OCI-LY7 (cell line): ENCODE measurements at regions not wholly inside any gene's neighbourhood (a gene's known extent, or its start where the extent isn't known, plus 50 kb on each side); places are given as distances from the start of the nearest gene placed in this dataset.

Source experiments
- BruUV-seq: library from RNA; stranded (reverse); fragments of 400-500 nt; replicated peaks from 2 replicates; lab custom pipeline; 2021; lab: Mats Ljungman, UMichigan
- CTCF ChIA-PET: fragments of 300-600 bp; sonication (Branson Sonifier 250); formaldehyde crosslinking; loops from one replicate; lab custom pipeline; 2022; ENCODE audit warnings: antibody characterized with exemption; ENCODE audit not compliant: unreplicated experiment; lab: Charles Lee
- POLR2A ChIA-PET: fragments of 300-600 bp; sonication (Branson Sonifier 250); formaldehyde crosslinking; loops from one replicate; lab custom pipeline; 2022; ENCODE audit warnings: antibody characterized with exemption; lab: Charles Lee
- DNase-seq: peaks from one replicate; pipeline ENCODE4 v3.0.0-alpha.2; 2015; ENCODE audit warnings: low spot score
- H2AFZ ChIP-seq: fragments of 200-600 bp; sonication (generic), shearing (Covaris generic); 2 replicates; pipeline ENCODE4 v1.6.1; 2014; ENCODE audit warnings: mild to moderate bottlenecking, antibody characterized with exemption, low read length, moderate library complexity
- H3K27ac ChIP-seq: fragments of 200-600 bp; sonication (generic); 2 replicates; pipeline ENCODE4 v1.5.1; 2014; ENCODE audit warnings: mixed run types, low read depth, mild to moderate bottlenecking, moderate library complexity, low read length, inconsistent platforms; ENCODE audit not compliant: poor library complexity, severe bottlenecking
- H3K36me3 ChIP-seq: fragments of 200-600 bp; sonication (generic); 2 replicates; pipeline ENCODE4 v1.6.1; 2014; ENCODE audit warnings: mild to moderate bottlenecking, antibody characterized with exemption, low read length, moderate library complexity, mixed read lengths; ENCODE audit not compliant: insufficient read depth
- H3K4me1 ChIP-seq: fragments of 200-600 bp; sonication (generic); 2 replicates; pipeline ENCODE4 v1.5.1; 2014; ENCODE audit warnings: mild to moderate bottlenecking, low read length; ENCODE audit not compliant: insufficient read depth, poor library complexity, severe bottlenecking
- H3K4me2 ChIP-seq: fragments of 200-600 bp; sonication (generic); 2 replicates; pipeline ENCODE4 v1.6.1; 2014; ENCODE audit warnings: mild to moderate bottlenecking, low read length
- H3K4me3 ChIP-seq: fragments of 200-600 bp; sonication (generic); 2 replicates; pipeline ENCODE4 v1.5.1; 2014; ENCODE audit warnings: mild to moderate bottlenecking, low read depth, low read length; ENCODE audit not compliant: poor library complexity, severe bottlenecking
- H3K79me2 ChIP-seq: fragments of 200-600 bp; sonication (generic); 2 replicates; pipeline ENCODE4 v1.6.1; 2016; ENCODE audit warnings: low read depth, mild to moderate bottlenecking, low read length, moderate library complexity, mixed read lengths; ENCODE audit not compliant: insufficient read depth
- H3K9me2 ChIP-seq: fragments of 200-600 bp; sonication (generic); 2 replicates; pipeline ENCODE4 v1.6.1; 2016; ENCODE audit warnings: mild to moderate bottlenecking, low read length, mixed read lengths; ENCODE audit not compliant: insufficient read depth
- H3K9me3 ChIP-seq: fragments of 200-600 bp; sonication (generic); 2 replicates; pipeline ENCODE4 v1.6.1; 2014; ENCODE audit warnings: mild to moderate bottlenecking, mixed run types, low read length, mixed read lengths
- H4K20me1 ChIP-seq: fragments of 200-600 bp; sonication (generic); 2 replicates; pipeline ENCODE4 v1.6.1; 2014; ENCODE audit warnings: mild to moderate bottlenecking, antibody characterized with exemption, low read length, moderate library complexity, mixed read lengths; ENCODE audit not compliant: insufficient read depth
- EZH2phosphoT487 ChIP-seq: fragments of 200-600 bp; sonication (generic); IDR thresholded peaks from 2 replicates; pipeline ENCODE4 v1.6.1; 2018; ENCODE audit warnings: low read depth, borderline replicate concordance, mild to moderate bottlenecking, mixed run types, antibody characterized with exemption, low read length, moderate library complexity, mixed read lengths
- intact Hi-C: fragments of 100-400 bp; cut with micrococcal nuclease; formaldehyde crosslinking; loops from one replicate; pipeline ENCODE4 v1.10.0; 2022; ENCODE audit not compliant: unreplicated experiment
- TF ChIP-seq, protein P1 (sequence below): fragments of 200-600 bp; sonication (generic); conservative IDR thresholded peaks from 2 replicates; pipeline ENCODE4 v1.5.1; 2014; ENCODE audit warnings: mild to moderate bottlenecking, antibody characterized with exemption, low read length, moderate library complexity, mixed read lengths

- peak overlapping the region; percentile 51 for H3K27ac ChIP-seq
- intact Hi-C loops: loop anchor here (2.0 to 10.0 kb wide), 4 partner anchors 19 to 707 kb away; partner anchors contain the start of gene CADM1
- peak overlapping the region; percentile 54; the same call in 1 of the 2 replicates for H2AFZ ChIP-seq
- H3K4me3 ChIP-seq: peak overlapping the region; percentile 45
- BruUV-seq: no TSS peak
- no peaks in the 10 kb centered on the region for H3K9me2 ChIP-seq
- POLR2A ChIA-PET: interaction anchor here (0.6 to 8.6 kb wide), 11 partner anchors 8 to 65 kb away, joined by 3 to 94 read pairs (median 5); no protein-coding TSS in a partner anchor
- no peaks in the 10 kb centered on the region for H3K36me3 ChIP-seq
- H4K20me1 ChIP-seq: no peaks in the 10 kb centered on the region
- no peaks in the 10 kb centered on the region for H3K79me2 ChIP-seq
- CTCF ChIA-PET: interaction anchor here (0.6 to 3.2 kb wide), 7 partner anchors 8 to 65 kb away, joined by 3 to 24 read pairs (median 4); no protein-coding TSS in a partner anchor
- no peak for DNase-seq
- TF ChIP-seq, protein P1, sequence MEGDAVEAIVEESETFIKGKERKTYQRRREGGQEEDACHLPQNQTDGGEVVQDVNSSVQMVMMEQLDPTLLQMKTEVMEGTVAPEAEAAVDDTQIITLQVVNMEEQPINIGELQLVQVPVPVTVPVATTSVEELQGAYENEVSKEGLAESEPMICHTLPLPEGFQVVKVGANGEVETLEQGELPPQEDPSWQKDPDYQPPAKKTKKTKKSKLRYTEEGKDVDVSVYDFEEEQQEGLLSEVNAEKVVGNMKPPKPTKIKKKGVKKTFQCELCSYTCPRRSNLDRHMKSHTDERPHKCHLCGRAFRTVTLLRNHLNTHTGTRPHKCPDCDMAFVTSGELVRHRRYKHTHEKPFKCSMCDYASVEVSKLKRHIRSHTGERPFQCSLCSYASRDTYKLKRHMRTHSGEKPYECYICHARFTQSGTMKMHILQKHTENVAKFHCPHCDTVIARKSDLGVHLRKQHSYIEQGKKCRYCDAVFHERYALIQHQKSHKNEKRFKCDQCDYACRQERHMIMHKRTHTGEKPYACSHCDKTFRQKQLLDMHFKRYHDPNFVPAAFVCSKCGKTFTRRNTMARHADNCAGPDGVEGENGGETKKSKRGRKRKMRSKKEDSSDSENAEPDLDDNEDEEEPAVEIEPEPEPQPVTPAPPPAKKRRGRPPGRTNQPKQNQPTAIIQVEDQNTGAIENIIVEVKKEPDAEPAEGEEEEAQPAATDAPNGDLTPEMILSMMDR: no peak
- no peak for TF ChIP-seq EZH2phosphoT487
- peak overlapping the region; percentile 73 for H3K4me2 ChIP-seq
- peaks cover 56% of the 10 kb centered on the region for H3K4me1 ChIP-seq
- no peaks in the 10 kb centered on the region for H3K9me3 ChIP-seq
Observed at GRCh38 chr11:115931548-115932083, 427.4 kb upstream of the CADM1 start.

DNA sequence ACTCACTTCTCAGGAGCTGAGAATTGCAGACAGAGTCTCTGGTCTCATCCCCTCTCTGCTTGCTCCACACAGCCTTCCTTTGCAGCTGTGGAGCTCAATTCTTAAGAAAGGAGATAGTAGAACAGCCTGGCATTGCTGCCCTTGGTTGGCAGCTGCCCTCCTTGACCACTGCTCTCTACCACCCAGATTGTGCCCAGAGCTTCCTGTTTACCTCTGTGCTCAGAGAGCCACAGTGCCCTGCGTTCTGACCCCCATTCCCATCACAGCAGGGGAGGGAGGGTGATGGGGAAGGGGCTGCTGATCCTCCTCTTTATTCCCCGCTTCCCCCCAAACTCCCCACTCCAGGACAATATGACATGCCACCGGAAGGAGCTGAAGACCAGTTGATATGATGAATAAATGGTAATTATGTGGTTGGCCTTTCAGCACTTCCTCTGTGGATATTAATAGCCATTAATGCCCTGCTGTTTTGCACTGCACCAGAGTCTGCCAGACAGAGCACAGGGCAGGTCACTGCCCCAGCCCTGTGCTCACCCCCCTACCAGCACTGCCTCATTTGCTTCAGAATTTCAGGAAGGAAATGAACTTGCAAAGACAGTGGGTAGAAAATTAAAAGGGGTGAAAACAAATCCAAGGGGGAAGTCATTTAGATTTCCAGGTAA lies 426.8 kb upstream of the CADM1 start:
- Histone ChIP-seq H3K4me3 (peak overlapping the region; percentile 45), H4K20me1 (no peaks in the 10 kb centered on the region), H3K4me2 (peak overlapping the region; percentile 73), H3K9me2 (no peaks in the 10 kb centered on the region), H3K4me1 (peaks cover 56% of the 10 kb centered on the region), H3K36me3 (no peaks in the 10 kb centered on the region), H3K9me3 (no peaks in the 10 kb centered on the region), H3K27ac (peak overlapping the region; percentile 51), H3K79me2 (no peaks in the 10 kb centered on the region), H2AFZ (peak overlapping the region; percentile 54; the same call in 1 of the 2 replicates)
- no peak for TF ChIP-seq EZH2phosphoT487
- TF ChIP-seq, protein P1: no peak
- ChIA-PET POLR2A (interaction anchor here (0.5 to 8.6 kb wide), 12 partner anchors 8 to 711 kb away, joined by 3 to 94 read pairs (median 4); no protein-coding TSS in a partner anchor), CTCF (interaction anchor here (0.6 to 3.2 kb wide), 8 partner anchors 8 to 61 kb away, joined by 3 to 24 read pairs (median 4); no protein-coding TSS in a partner anchor)
- peak; percentile 81 for DNase-seq
- BruUV-seq: no TSS peak
- intact Hi-C loops: loop anchor here (2.0 to 10.0 kb wide), 4 partner anchors 18 to 706 kb away; partner anchors contain the start of gene CADM1
